Stimulated activated CD4-positive, alpha-beta T cell treated with anti-CD3 and anti-CD28 coated beads, Interleukin-12 subunit alpha, Interleukin-12 subunit beta, amount 100 ng/mL, for 4 hours (primary cell): ENCODE measurements at regions not wholly inside any gene's neighbourhood (a gene's known extent, or its start where the extent isn't known, plus 50 kb on each side); places are given as distances from the start of the nearest gene placed in this dataset.
"Not testable (repeated sequence)": the region's sequence is repeated elsewhere in the genome, so short reads cannot be mapped to it uniquely, and the experiment has no call there.

Experiments used
- DNase-seq: peaks from one replicate; pipeline ENCODE4 v3.0.0-alpha.2; 2020

DNA sequence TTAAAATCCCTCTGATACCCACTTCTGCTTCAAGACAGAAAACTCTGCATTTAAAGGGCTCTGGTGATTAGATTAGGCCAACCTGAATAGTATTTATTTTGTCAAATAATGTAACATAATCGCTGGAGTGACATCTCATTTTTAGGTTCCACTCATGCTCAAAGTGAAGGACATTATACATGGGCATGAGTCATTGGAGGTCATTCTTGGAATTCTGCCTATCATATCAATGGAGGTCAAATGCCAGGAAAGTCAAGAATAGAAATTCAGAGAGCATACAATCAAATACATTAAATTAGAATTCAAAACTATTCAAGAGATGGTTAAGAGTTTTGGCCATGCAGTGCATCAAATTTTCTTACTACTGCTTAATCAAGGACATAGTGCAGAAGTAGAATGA is 50.8 kb upstream of the PRSS1 start:
- no peak for DNase-seq

DNA sequence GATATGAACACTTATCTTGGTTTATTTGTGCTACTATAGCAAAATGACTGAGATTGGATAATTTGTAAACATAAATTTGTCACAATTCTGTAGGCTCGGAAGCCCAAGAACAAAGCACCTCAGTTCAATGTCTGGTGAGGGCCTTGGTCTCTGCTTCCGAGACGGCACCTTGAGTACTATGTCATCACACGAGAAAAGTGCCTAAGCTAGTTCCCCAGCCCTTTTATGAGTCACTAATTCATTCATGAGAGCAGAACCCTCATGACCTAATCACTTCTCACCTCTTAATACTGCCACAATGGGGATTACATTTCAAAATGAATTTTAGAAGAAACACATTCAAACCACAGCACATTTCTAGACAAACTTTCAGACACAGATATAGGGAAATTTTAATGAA is 52.0 kb upstream of the PRSS1 start:
- DNase-seq: no peak

DNA sequence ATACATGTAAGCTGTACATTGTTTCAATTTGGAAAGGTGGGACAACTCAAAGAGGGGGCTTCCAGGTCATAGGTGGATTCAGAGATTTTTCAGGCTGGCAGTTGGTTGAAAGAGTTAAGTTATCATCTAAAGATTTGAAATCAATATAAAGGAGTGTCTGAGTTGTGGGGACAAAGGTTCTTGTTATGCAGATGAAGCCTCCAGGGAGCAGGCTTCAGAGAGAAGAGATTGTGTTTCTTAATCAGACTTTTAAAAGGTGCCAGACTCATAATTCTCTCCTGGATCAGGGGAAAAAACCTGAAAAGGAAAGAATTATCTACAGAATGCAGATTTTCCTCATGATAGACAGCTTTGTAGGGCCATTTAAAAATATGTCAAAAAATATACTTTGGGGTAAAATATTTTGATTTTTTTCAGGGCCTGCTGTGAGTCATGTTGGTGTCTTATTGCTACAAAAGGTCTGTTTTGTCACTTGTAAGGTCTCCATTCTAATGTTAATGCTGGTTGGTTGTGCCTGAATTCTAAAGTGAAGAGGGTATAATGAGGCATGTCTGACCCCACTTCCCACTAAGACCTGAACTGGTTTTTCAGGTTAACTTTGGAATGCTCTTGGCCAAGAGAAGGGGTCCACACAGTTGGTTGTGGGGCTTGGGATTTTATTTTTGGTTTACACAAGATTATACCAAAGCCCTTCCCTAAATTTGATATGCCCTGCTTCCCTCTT is 52.7 kb upstream of the PRSS1 start:
- DNase-seq: no peak

DNA sequence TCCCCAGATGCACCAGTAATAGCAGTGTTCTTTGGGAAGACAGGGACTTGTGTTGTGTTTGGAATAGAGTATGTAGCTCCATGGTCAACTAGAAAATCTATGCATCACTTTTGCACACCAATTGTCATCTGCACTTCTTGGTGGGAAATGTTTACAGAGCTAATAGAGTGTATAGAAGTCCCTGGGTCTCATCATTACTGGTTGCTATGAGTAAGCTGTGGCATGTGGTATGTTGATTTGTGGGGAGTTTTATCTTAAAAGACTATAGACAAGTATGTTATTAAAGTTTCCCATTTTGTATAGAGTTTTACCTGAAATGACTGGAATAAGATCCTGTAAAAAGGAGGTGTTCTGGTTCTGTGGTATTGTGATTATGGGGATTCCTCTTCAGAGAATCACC is 55.4 kb upstream of the PRSS1 start:
- DNase-seq: no peak

DNA sequence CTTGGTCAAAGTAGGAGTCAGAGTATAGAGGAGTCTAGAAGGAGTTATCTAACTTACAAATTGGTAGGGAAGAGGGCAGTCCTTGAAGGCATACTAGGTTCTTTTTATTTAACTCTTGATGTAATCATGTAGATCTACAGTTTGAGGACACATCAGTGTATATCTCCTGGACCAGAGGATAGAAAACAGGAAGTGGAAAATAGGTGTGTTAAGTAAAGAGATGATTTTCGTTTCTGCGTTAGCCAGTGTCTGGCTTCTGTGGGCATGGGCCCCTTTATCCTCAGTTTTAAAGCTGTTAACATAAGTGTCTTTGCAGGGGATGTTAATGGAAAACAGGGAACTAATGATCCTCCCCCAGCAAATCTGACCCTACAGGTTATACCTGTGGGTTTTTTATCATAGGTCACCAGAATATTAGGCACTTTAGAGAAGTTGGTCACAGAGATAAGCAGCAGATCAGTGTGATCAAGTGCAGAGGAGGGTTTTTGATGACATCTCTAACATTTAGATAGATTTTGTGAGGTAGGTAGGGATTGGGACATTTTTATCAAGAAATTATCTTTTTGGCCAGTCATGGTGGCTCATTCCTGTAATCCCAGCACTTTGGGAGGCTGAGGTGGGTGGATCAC is 58.6 kb upstream of the PRSS1 start:
- DNase-seq: no peak

DNA sequence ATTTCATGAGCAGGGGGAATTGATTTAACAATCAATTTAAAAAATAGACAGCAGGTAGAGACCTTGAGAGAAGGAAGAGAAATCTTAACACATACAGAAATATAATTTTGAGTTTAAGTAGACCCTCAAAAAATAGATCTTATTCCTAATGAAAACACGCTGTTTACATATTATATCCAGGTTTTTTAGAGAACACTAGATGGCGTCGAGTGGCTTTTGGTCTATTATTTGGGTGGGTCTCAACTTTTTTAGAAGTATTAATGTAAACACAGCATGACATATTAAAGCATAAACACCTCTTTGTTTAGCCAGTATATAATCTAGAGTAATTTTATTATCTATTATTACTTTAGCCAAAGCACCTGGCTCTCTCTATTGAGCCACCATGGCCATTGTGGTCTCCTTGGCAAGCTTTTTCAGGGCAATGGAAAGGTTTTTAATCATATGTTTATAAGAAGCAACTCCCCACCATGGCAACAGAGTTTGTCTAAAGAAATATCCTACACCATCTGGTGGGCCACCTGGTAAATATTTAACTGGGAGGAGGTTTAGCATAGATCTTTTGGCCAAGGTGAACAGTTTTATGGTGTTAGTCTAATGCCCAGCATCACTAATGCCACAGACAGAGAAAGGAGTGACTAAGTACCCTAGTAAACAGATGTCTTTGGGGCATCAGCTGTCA is 59.7 kb upstream of the PRSS1 start:
- no peak for DNase-seq

DNA sequence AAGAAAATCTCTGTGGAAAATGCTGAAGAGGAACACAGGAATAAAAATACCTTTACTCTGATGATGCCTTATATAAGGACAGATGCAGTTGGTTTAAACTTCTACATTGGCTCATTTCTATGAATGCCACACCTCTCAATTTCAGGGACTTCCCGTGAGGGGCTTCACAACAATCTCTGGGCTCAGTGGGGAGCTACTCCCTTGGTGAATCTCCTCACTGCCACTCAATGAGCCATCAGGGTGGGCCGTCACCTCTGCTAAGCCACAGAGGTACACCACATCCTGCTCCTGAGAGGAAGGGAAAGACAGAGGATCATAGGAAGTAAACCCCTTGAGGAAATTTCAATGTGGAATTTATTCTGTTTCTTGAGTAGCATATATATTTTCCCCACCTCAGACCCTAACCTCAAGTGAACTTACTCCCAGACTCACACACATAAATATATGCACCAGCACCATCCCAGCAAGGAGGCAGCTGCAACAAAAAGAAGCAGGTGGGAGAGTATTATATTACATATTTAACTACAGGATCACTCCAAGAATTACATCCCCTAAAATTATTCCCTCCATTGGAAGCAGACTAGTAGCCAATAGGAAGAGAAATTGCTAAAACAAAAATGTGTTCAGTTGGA is 63.3 kb upstream of the PRSS1 start:
- no peak for DNase-seq

DNA sequence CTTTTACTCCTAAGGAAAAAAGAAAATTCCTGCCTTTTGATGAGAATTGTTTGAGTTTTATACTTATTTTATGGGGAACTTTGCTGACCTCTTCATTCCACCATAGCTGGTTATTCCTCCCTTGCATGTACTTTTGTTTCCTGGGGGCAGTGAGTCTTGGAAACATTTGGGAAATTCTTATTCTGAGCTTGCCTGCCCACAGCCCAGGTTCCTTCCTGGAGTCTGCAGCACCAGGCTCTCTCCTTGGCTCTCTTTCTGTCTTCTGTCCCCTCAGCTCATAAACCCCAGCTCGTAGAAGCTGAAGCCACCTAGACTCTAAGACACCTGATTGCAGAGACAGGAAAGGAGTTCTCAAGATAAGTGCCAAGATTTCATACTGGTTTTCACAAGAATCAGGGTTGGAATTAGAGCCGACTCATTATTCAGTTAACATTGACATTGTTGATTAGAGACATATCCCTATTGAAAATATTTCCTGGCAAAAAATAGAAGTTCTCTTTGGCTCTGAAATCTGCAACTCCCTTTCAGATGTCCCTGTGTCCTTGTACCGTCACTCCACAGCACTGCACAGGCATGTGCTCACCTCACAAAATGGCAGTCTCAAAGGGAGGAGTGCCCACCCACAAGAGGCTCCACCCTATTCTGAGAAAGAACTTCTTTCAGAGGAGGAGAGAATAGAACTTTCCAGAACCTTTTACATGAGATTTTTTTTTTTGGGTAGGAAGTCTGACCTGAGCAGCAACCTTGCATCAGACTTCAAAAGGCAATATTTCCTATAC is 67.8 kb upstream of the PRSS1 start:
- DNase-seq: no peak

DNA sequence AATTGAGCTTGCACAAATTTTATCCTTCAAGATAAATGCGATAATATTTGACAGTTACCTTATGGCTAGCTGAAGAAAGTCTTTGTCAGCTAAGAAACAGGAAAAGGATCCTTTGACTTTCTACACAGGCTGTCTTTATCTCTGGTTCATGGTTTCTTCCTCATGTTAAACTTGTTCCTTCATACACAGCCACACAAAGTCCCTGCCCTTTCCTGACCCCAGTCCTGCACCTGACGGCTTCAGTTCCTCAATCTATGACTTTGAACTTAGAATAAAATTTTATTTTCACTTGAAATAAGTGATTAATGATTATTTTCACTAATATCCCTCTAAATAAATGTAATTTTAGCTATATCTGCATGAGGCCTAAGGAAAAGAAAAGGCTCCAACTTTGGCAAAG is 77.8 kb upstream of the PRSS1 start:
- no peak for DNase-seq

DNA sequence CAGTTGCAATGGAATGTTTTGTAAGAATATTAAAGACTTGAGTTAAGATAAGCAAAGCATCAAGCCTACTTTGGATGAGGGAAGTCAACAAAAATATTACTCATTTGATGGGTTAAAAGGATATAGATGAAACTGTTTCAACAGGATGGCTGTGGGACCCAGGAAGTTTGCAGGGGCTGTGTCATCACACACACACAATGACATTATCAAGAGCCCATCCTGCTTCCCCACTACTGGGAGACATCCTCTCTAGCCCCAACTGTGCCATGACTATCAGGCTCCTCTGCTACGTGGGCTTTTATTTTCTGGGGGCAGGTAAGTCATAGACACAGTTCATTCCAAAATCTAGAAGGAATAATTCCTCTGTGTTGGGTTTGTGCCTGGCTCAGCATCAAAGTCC is 78.8 kb upstream of the PRSS1 start:
- no peak for DNase-seq

DNA sequence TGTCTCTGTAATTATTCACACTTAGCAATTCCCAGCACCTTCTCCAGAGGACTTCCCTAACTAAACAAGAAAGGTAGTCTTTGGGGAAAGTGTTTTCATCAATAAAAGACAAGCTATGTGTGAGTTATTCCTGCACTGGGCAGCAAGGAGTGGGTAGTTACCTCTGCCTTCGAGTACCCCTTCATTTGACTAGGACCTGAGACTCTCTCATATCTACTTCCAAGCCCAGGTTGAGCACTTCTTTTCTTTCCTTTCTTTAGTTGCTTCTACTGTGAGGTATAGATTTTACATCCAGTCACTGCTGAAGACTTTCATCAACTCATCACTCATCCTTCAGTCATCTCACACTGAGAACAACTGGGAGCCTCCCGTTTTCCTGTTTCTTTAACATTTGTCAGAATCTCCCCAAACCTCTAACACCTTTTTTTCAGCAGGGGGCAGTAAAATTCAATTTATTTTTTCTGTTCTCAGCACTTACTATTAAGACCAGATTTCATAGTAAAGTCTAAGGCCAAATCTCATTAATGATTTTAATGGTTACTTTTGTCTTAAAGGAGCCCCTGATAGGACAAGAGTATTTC is 80.1 kb upstream of the PRSS1 start:
- DNase-seq: no peak

DNA sequence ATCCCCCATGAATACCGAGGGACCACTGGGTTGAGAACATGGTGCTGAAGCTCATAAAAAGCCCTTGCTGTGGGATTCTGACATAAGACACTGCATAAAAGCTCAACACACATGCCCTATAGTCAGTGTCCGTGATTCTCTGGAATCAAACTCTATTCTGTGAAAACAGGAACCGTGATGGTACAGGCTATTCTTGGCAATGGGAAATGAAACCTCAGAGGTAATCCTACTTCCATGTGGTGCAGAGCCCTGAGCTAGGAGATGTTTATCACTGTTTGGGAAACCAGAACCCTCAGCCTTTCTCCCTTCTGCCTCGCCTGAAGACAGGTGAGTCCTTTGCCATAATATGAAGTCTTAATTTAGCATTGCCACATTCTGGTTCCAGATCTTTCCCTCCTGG is 80.8 kb upstream of the PRSS1 start:
- no peak for DNase-seq

DNA sequence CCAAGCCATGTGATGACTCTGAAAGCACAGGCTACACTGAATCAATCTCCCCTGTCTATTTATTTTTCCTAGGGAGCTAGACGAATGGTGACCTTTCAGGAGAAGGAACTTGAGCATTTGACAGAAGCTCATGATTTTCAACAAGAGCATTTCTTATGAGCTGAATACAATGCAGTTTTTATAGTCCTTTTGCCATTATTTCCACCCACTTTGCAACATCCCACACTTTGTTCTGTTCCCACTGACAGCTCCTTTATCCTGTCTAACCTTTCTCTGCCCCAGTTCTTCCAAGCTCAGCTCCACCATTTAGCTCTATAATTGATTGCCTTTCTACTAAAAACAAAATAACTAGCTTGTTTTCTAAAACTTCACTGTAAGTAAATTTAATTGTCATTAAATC is 91.9 kb upstream of the PRSS1 start:
- DNase-seq: no peak

DNA sequence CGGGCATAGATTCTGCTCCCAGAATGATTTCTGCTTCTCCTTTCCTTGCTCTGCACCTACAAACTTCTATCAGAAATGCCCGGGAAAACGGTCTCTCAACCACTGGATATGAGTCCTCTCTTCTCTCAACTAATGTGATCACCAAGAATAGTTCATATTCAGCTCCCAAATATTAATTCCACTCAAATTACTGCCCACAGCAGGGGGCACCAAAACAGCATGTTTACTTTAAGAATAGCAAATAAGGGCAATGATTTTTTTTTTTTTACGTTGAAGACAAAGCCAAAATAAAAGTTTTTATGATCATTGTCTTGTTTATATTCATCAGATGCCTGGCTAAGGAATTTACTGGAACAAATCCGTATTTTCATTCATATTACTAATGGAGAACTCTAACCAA is 94.9 kb upstream of the PRSS1 start:
- no peak for DNase-seq

DNA sequence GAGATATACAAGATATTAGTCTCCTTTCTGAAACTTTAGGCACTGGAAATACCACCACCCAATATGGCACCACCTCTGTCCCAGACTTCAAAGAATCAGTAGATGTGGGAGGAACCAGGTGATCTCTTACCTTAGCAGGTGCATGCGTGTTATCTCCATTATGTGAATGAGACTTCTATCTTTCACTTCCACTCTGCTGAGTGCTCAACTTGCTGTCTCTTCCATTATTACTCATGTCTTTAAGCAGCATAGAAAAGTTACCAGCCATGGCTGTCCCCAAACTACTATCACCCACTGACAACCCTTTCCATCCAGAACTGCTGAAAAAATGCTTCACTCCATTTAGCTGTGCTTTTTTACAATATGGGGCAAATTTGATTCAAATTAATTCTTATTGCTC is 101.5 kb upstream of the PRSS1 start:
- DNase-seq: no peak

DNA sequence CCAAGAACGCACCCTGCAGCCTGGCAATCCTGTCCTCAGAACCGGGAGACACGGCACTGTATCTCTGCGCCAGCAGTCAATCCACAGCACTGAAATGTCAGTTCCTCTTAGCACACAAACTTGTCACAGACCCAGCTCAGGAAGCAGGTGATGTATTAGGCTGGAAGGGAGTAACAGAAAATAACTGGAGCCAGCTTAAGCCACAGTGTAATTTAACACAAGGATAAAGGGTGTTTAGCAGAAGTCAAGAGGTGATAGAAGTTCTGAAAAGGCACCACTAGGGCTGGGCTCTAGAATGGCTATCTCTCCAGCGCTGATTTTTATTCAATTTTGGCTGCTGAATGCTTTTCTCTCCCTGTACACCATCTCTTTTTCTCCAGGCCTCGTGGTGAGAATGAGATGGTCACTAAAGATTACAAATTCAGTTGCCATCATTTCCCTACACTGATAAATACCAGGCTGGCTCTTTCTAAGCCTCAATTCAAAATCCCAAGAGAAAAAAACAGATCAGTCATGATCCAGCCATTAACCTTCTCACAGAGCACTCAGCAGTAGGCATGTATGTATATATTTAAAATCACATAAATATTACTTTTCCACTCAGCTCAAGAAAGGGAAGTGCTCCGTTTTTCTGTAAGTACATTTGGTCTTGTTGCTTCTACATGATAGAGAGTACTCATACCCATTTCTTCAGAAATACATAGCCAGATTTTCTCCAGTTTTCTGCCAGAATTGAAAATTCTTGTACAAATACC is 102.7 kb upstream of the PRSS1 start:
- no peak for DNase-seq

DNA sequence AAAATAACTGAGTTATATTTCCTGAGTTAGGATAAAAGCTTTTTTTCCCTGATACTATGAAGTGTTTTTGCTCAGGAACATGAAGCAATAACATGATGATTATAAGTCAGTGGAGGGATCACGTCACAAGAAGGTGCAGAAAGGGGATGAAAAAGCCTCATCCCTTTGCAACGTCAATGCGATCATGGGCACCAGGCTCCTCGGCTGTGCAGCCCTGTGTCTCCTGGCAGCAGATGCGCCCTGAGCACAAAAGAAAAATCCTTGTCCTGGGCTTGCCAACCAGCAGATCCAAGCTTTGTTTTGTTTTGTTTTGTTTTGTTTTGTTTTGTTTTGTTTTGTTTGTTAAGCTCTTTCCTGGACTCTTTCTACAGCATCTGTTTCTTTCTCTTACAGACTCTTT is 103.5 kb upstream of the PRSS1 start:
- no peak for DNase-seq

DNA sequence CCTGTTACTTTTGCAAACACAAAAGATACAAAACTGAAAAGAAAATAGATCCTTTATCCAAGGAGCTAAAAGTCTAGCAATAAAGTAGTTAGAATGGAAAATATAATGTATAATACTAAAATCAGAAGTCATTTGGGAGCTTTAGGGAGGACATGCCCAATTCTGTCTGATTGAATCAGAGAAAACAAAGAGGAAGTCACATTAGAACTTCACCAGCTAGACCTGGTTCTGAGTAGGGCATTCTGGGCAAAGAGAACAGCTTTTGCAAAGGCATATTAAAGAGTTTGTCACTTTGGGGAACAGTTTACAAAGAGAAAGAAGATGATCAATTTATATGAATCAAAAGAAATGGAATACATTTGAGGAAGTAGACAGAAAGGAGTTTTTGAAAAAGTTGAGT is 107.0 kb upstream of the PRSS1 start:
- no peak for DNase-seq

DNA sequence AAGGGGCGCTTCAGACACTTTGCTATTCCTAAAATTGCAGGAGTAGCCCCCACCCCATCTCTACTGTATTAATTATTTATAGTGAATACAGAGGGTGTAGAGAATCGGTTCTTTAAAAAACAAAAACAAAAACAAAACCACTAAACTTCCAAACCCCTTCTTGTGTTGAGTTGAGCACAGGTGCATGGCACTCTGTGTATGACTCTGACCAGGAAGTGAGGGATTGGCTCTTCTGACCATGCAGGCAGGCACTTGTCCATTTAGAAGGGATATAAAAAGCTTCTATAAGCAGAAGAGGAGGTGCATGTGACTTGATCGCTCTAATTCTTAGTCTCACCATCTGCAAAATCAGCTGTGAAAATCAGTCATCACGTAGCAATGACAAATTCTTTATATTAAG is 108.0 kb upstream of the PRSS1 start:
- not testable (repeated sequence) for DNase-seq

DNA sequence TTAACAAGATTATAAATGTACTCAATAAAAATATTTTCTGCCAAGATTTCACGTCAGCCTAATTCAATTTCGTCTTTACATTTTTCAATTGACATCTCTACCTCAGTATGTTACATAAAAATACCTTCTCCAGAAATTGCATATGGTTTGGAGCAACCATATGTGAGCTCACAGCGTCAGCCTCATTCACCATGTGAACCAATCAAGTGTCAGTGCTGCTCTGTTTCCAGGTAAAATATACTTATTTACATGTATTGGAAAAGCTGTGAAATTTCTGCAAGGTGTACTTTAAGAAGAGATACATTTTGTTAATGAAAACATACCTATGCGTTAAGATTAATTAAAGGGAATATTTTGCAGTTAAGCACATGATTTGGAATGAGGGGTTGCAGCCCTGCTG is 110.7 kb upstream of the PRSS1 start:
- no peak for DNase-seq

DNA sequence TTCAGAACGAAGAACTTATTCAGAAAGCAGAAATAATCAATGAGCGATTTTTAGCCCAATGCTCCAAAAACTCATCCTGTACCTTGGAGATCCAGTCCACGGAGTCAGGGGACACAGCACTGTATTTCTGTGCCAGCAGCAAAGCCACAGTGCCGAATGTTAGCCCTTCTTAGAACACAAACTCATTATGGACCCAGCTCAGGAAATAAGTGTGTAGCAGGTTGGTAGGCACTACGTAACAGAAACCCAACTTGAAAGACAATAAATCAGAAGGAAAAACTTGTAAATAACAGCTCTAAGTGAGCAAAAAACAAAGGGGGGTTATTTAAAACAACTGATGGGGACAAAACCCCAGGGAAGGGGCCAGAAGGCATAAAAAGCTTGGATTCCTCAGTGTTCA is 112.0 kb upstream of the PRSS1 start:
- DNase-seq: no peak

DNA sequence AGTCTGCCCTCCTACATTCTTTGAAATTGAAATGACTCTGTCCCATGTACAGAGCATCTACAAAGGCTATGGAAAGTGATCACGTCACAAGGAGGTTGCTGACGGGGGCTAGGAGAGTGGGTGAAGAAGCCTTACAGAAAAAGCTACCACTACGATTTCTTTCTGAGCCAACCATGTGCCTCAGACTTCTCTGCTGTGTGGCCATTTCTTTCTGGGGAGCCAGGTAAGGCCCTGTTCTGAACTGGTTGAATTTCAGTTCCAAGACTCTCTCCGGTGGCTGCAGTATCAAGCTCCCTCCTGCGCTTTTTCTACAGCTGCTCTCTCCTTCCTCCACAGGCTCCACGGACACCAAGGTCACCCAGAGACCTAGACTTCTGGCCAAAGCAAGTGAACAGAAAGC is 112.5 kb upstream of the PRSS1 start:
- peak; percentile 12 for DNase-seq
